K562 (cell line): ENCODE measurements at regions not wholly inside any gene's neighbourhood (a gene's known extent, or its start where the extent isn't known, plus 50 kb on each side); places are given as distances from the start of the nearest gene placed in this dataset.

Experiments used
- BHLHE40 ChIP-seq: IDR thresholded peaks from 2 replicates; pipeline ENCODE4 v1.6.1; 2011; ENCODE audit warnings: low read length, improper control_type of control experiment
- BRF1 ChIP-seq: IDR thresholded peaks from 3 replicates; pipeline ENCODE4 v1.6.1; 2011; ENCODE audit warnings: borderline replicate concordance, mild to moderate bottlenecking; ENCODE audit not compliant: insufficient read length; ENCODE audit errors: extremely low read depth
- CBFB ChIP-seq: sonication (generic); formaldehyde crosslinking; IDR thresholded peaks from 2 replicates; pipeline ENCODE4 v1.4.0; 2020; ENCODE audit warnings: mild to moderate bottlenecking, missing genetic modification reagents
- FOXP1 ChIP-seq: sonication (generic); formaldehyde crosslinking; IDR thresholded peaks from 2 replicates; pipeline ENCODE4 v1.8.0; 2022; ENCODE audit warnings: mild to moderate bottlenecking, missing genetic modification reagents
- HDAC1 ChIP-seq, 2 experiments: fragments of 450-650 bp; IDR thresholded peaks; 2 replicates each; pipeline ENCODE4 v1.6.1; 2016 to 2017; ENCODE audit warnings: inconsistent platforms in 1 of 2, mild to moderate bottlenecking in 1 of 2, moderate library complexity in 1 of 2
- POLR2AphosphoS2 ChIP-seq: IDR thresholded peaks from 2 replicates; pipeline ENCODE4 v1.6.1; 2012; ENCODE audit warnings: low read length, improper control_type of control experiment
- POLR2AphosphoS5 ChIP-seq: IDR thresholded peaks from 2 replicates; pipeline ENCODE4 v1.6.1; 2011; ENCODE audit warnings: mild to moderate bottlenecking, low read depth, low read length, moderate library complexity; ENCODE audit not compliant: control insufficient read depth, insufficient read depth
- TBL1XR1 ChIP-seq, 2 experiments: IDR thresholded peaks; 2 replicates each; pipeline ENCODE4 v1.6.1; 2012; ENCODE audit warnings: improper control_type of control experiment in 2 of 2, low read length in 2 of 2, mild to moderate bottlenecking in 1 of 2
- ZFP30 ChIP-seq: fragments of 250-450 bp; sonication (Bioruptor Pico); IDR thresholded peaks from 2 replicates; pipeline ENCODE4 v1.8.0; 2022; ENCODE audit warnings: moderate library complexity, mild to moderate bottlenecking, inconsistent platforms, borderline replicate concordance
- ZNF121 ChIP-seq: sonication (generic); formaldehyde crosslinking; conservative IDR thresholded peaks from 2 replicates; pipeline ENCODE4 v1.8.0; 2022; ENCODE audit warnings: missing genetic modification reagents
- ZNF274 ChIP-seq: IDR thresholded peaks from 2 replicates; pipeline ENCODE4 v1.6.1; 2011; ENCODE audit warnings: low read depth, mild to moderate bottlenecking, low read length, moderate library complexity, borderline replicate concordance
- ZNF76 ChIP-seq: fragments of 250-450 bp; sonication (Bioruptor Pico); IDR thresholded peaks from 2 replicates; pipeline ENCODE4 v1.4.0; 2020; ENCODE audit warnings: mild to moderate bottlenecking, moderate library complexity, borderline replicate concordance
- TF ChIP-seq, protein P1 (sequence below), 3 experiments: IDR thresholded peaks in 2 of 3; conservative IDR thresholded peaks in 1 of 3; 2 replicates each; pipeline ENCODE4 v1.5.1; 2011 to 2012; ENCODE audit warnings: low read length in 3 of 3, mild to moderate bottlenecking in 3 of 3, control low read depth in 2 of 3, improper control_type of control experiment in 1 of 3, inconsistent platforms in 1 of 3, low read depth in 1 of 3, mixed read lengths in 1 of 3, moderate library complexity in 1 of 3; ENCODE audit not compliant: insufficient read depth in 2 of 3

DNA sequence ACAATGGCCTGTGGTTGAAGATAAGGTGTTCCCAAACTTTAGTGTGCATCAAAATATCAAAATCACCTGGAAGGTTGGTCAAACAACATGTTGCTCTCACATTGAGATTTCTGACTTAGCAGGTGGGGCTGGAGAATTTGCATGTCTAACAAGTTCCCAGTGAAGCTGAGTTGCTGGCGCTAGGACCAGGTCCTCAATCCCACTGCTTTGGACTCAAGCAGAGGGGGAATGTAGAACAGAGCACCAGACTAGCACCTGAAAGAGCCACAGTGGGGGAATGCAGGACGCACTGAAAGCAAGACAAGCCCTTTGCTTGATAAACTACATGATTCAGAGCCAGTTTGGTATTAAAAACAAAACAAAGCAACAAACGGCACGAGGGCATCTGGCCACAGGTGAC lies 458.1 kb downstream of the MTRR start:
- TF ChIP-seq ZNF121 (CRISPR knock-in tag) (no peak), BHLHE40 (no peak), CBFB (no peak), BRF1 (no peak), POLR2AphosphoS5 (no peak), ZFP30 (no peak), POLR2AphosphoS2 (no peak), HDAC1 (IDR thresholded peaks at IDR 0.05) (no peak), ZNF274 (no peak), FOXP1 (CRISPR knock-in tag) (no peak), TBL1XR1 (IDR thresholded peaks at IDR 0.05; ENCODE audit: low read length in 2 of 2) (no peak), ZNF76 (CRISPR knock-in tag) (no peak)
- TF ChIP-seq, protein P1, sequence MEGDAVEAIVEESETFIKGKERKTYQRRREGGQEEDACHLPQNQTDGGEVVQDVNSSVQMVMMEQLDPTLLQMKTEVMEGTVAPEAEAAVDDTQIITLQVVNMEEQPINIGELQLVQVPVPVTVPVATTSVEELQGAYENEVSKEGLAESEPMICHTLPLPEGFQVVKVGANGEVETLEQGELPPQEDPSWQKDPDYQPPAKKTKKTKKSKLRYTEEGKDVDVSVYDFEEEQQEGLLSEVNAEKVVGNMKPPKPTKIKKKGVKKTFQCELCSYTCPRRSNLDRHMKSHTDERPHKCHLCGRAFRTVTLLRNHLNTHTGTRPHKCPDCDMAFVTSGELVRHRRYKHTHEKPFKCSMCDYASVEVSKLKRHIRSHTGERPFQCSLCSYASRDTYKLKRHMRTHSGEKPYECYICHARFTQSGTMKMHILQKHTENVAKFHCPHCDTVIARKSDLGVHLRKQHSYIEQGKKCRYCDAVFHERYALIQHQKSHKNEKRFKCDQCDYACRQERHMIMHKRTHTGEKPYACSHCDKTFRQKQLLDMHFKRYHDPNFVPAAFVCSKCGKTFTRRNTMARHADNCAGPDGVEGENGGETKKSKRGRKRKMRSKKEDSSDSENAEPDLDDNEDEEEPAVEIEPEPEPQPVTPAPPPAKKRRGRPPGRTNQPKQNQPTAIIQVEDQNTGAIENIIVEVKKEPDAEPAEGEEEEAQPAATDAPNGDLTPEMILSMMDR (IDR thresholded peaks at IDR 0.05 in 2 of 3, conservative IDR thresholded peaks at IDR 0.05 in 1 of 3; ENCODE audit: insufficient read depth in 2 of 3, low read depth in 1 of 3, low read length in 3 of 3) = no peak
